Sciatic nerve (tissue), 2 donors: ENCODE measurements at regions not wholly inside any gene's neighbourhood (a gene's known extent, or its start where the extent isn't known, plus 50 kb on each side); places are given as distances from the start of the nearest gene placed in this dataset.

Source experiments
- ATAC-seq: fragments of 200-7000 bp; cut with Tn5 transposase; one replicate; pipeline ENCODE4 v1.9.1; 2020; ENCODE audit warnings: mild to moderate bottlenecking, moderate library complexity
- DNase-seq: peaks from one replicate; pipeline ENCODE4 v3.0.0-alpha.2; 2020; ENCODE audit warnings: low spot score
- intact Hi-C: fragments of 100-400 bp; cut with DNase I; formaldehyde crosslinking; loops from one replicate; pipeline ENCODE4 v1.14.2; 2022
- donor health status: DM: no; HTN: no; CAD: no.
- donor health status: DM: no; HTN: no; CAD: no.

DNA sequence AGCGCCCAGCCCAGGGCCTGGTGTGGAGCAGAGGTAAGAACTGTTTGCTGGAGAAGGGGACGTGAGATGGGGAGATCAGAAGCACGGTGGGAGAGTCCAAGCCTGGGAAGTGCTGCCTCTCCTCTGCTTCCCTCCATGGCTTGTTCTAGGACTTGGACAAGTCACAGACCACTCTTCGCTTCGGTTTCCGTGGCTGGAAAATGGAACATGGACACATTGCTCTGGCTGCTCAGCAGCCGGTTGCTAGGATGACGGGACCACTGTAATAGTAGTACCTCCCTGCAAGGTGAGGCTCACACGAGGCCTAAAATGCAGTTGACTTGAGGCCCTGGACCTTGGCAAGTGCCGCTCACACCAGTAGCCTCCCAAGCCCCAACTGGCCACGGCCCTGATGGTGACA, 175.8 kb upstream of the FSTL4 start:
- ATAC-seq (no peak), DNase-seq (no peak)
- intact Hi-C loops: no loop called here

DNA sequence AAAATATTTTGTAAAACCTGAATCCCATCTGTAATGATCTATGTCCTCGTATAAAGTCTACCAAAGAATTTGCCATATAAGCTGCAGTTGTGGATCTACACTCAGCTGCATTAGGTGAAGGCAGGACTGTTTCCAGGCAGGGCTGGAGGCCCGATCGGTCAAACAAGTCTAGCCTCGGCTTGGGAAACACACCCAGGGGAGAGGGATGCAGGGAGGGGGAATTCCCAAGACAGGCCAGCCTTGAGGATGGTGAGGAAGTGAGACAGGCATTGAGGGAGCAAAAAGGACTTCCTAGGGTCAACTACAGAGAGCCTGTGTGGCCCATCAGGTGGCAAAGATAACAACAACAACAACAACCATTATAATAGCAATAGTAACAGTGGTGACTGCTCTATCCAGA, 174.1 kb upstream of the FSTL4 start:
- intact Hi-C loops: no loop called here

DNA sequence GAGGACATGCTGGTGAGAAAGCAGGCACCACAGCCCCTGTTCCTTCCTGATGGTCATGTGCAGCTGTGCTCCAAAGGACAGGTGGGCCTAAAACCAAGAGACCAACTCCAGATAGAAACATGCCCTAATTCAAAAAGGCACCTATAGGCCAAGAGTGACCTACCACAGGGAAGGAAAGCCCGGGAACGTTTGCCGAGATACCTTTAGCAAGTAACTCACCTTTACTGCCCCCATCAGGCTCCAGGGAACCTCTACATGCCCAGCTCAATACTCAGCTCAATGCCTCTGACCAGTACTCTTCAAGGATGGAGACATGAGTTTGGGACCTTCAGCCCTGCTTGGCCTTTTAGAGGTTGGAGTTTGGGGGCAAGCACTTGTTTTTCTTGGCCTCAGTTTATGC, 172.8 kb upstream of the FSTL4 start:
- ATAC-seq (no peak), DNase-seq (no peak)
- intact Hi-C loops: no loop called here

More for the DNA sequence above, 174.1 kb upstream of the FSTL4 start:
- DNase-seq (no peak), ATAC-seq (no peak)

DNA sequence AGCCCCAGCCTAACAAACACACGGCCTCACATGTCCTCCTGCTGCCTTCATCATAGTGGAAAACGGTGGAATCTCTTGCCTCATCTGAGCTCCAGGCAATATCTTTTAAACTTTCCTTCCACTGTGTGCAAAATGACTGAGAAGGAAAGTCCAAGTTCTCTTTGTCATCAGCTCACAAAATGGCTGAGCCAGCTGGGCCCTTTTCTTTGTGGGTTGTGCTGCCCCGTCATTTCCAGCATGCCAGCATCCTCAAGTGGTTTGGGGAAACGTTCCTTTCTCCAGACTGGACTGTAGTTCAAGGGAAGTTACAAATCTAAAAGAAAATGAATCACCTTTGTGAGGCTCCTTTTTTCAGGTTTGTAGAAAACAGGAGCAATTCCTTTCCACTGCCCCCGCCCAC, 171.1 kb upstream of the FSTL4 start:
- ATAC-seq: no peak
- intact Hi-C loops: no loop called here
- DNase-seq: no peak

DNA sequence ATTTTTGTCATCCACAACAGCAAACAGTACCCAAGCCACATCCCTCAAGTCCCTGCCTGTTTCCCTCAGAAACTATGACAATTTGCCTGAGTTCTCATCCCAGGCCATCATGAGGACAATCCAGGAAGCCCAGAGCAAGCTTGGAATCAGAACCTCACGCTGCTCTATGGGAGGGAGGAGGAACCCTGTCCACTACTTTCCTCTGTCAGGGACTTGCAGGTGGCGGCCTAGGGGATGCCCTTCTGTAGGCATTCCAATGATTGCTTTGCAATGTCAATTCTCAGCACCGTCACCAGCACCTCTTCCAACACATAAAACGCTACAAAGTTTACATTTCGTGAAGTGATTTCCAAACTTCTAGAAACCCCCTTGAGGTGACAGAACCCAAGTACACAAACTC, 170.4 kb upstream of the FSTL4 start:
- no peak for ATAC-seq
- intact Hi-C loops: no loop called here
- no peak for DNase-seq

DNA sequence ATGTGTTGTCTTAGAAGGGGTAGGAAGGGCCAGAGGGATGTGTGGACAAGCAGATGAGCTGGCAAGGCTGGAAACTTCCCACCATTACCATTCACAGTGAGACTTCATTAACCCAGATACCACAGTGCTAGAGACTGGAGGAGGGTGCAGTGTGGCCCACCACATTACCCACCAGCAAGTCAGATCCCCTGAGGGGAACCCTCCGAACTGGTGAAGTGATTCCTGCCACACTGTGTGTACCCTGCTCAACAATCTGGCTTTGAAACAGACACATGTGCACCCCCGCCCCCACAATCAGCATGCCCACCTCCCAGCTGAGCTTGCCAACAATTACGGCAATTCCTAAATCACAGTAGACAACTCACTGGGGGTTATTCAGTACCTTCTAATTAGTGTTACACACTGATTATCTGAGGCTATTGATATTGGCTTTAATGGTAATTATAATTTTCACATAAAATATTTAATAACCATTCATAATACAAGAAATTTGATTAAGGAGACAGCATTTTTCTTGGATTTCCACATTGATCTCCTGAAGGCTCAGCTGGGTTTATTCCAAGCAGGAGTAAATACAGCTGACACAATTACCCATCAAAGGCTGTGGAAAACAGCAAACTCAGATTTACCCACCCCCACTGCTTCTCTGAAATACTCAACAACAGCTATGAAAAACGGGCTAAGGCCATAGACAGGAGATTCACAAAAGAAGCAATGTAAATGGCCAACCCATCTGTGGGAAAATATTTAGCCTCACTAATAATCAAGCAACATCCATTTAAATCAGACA, 169.3 kb upstream of the FSTL4 start:
- DNase-seq: no peak
- intact Hi-C loops: no loop called here
- no peak for ATAC-seq

DNA sequence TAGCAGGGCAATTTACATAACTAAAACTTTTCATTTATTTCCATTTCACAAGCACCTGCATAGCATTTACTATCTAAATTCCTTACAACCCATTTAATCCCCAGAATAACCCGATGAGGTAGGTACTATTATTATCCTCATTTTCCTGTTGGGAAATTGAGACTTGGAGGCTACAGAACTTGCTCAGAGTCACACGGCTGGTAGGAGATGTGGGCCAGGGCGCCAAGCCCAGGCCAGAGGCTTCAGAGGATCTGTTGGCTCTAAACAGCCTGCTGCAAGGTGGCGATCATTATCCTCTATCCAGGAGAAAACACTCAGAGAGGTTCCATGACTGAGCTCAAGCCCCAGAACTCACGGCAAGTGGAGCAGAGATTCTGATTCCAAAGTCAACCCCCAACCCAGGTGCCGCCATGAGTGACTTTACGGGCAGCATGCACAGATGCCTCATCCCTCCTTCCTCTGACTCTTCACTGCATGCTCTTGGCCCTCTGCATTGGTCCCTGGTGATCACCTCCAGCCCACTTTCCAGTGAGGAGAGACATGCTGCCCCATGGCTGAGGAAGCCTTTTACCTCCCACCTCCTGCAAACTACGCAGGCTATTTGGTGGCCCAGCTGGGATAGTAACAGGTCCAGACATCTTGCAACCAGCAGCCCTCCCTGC, 168.4 kb upstream of the FSTL4 start:
- no peak for DNase-seq
- intact Hi-C loops: no loop called here
- ATAC-seq: no peak

DNA sequence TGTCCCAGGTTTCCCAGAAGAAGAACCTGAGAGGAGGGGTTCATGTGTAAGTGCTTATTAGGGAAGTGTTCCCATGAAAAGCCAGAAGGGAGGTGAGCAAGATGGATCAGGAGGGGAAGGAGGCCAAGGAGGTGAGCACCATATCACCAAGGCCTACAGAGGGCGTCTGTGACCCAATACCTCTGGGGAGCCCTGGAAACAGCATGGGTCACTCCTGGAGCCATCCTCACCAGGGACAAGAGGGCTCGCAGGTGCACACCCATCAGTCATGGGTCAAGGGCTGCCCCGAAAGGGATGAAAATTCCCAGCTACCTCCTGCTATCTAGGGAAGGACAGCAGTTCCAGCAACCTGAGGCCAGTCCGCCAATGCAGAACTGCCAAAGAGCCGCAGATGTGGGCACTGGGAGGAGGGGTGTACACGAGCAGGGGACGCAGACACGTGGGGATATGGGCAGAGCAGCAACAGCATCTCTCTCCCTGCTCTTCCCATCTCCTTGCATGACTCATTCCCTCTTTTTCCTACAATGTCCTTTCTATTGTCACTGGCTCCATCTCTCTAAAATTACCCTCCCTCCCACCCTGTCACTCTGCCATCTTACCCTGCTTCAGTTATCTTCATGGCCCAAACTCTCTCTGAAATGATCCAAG, 167.6 kb upstream of the FSTL4 start:
- ATAC-seq (no peak), DNase-seq (no peak)
- intact Hi-C loops: no loop called here

DNA sequence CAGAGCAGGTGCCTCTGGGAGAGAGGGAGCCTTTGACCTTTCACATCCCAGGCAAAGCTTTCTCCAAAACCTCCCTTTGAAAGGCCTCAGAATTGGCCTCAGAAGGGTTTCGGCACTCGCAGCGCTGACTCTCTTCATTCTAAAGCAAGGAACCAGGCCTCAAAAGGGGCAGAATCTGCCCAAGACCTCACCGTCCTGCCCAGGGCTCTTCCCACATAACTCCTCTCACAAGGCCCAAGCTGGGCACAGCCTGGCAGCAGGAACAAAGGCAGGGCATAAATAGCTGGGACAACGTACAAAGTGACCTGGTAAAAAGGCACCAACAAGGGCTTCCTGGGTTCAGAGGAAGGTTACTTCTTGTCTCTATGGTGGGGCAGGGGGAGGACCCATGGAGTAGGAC, 166.3 kb upstream of the FSTL4 start:
- ATAC-seq: no peak
- intact Hi-C loops: no loop called here
- DNase-seq: no peak

DNA sequence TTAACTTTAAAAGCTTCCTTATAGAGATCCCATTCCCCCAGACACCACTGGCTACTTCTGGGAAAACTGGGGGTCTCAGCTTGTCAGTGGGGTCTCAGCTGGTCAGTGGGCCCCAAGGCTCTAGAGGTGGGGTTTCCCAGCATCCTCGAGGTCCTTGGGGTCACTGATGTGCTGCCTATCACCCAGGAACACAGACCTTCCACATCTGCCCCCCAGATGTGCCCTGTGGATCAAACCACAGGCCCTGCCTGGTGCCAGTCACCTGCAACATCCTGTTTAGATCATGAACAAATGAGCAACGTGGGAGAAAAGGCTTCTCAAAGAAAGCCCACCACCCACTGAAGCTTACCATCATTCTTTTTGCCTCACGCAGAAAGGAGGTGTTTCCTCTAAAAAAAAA, 165.6 kb upstream of the FSTL4 start:
- no peak for DNase-seq
- intact Hi-C loops: no loop called here
- ATAC-seq: no peak

DNA sequence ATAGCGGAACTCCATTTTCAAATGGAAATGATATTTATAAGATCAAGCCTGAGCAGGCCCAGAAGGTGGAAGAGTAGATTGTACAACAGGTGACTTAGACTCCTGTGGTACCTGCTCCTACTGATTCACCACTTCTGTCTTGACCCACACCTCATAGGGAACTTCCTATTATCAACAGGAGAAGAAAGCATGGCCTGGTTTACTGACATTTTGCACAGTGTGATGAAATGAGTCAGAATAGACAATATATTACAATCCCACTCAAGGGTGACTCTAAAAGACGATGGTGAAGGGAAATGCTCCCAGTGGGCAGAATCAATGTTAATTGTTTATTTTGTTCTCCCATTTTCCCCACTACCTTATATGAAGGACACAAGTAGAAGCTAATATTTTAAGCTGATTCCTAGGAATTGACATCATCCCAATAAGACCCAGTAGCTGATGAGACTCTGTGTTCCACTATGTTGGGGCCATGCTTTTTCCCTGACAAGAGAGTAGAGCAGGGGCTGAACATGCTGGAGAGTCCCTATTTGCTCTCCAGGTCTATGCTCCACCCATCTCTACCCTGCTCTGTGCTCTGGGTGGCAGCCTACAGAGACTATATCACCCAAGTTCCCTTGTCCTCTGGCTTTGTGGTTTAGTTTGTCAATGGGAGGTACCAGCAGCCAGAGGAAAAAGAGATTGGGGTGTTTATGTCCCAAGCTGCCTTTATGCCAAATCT, 163.4 kb upstream of the FSTL4 start:
- intact Hi-C loops: no loop called here
- ATAC-seq: no peak
- DNase-seq: no peak

DNA sequence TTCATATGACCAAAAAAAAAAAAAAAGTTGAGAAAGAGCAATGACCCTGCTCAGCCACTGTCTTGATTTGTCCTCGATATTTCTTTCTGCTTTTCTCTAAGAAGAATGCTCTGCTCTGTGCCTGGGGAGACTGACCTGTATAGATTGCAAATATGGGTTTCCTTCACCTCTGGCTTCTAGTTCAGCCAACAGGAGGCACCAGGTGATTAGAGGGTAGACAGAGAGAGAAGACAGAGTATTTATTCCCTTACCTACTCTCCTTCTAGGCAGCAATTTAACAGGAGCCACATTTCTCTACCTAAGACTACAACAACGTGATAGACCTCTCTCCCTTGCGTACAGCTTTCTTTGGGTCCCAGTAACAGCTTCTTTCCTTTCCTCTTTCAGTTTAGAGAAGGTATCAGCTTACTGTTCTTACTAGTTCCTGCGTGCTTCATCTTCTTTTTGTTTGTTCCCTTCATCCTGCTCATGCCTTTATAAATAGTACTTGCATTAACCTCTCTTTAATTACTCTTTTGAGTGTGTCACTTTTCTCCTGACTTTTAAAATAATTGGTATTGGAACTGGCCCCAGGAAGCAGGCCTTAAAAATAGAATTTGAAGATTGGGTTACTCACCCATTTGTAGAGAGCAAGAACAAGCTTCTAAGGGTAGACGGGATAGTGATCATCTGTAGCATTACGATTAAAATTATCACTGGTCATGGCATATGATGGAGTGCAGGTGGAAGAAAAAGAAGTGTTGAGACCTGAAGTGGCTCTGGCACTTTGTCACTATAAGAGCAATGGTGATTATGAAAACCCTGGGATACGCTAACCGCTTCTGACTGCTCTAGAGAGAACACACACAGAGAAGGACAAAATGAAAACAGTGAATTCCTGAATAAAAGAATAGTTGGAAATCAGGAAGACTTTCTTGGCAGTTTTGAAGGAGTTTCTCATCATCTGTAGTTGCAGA, 161.2 kb upstream of the FSTL4 start:
- ATAC-seq: no peak
- no peak for DNase-seq
- intact Hi-C loops: no loop called here

DNA sequence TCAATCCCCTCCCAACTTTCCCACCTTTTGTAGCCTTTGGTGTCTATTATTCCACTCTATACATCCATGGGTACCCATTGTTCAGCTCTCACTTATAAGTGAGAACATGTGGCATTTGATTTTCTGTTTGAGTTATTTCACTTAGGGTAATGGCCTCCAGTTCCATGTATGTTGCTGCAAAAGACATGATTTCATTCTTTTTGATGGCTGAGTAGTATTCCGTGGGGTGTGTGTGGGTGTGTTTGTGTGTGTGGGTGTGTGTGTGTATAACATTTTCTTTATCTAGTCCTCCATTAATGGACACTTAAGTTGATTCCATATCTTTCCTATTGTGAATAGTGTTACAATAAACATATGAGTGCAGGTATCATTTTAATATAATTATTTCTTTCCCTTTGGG, 157.5 kb upstream of the FSTL4 start:
- no peak for DNase-seq
- intact Hi-C loops: no loop called here

DNA sequence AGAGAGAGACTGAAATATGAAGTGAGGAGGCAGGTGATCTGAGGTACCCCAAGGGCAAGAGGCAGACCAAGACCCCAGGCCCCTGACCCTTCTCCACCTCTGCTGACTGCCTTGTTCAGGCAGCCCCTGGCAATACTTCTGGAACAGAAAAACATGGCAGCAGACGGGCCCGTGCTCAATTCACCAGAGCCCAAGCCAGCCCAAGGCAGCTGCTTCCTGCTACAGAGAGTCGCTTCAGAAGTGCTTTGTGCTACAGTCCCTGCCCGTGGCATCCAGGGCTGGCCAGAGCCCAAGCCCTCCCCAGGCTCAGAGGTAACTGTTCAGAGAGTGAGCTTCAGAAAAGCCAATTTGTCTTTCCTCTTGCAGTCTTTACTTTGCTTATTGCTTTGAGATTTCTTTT, 151.4 kb upstream of the FSTL4 start:
- intact Hi-C loops: no loop called here
- DNase-seq: no peak
- no peak for ATAC-seq

More for the DNA sequence above, 157.5 kb upstream of the FSTL4 start:
- ATAC-seq: no peak

DNA sequence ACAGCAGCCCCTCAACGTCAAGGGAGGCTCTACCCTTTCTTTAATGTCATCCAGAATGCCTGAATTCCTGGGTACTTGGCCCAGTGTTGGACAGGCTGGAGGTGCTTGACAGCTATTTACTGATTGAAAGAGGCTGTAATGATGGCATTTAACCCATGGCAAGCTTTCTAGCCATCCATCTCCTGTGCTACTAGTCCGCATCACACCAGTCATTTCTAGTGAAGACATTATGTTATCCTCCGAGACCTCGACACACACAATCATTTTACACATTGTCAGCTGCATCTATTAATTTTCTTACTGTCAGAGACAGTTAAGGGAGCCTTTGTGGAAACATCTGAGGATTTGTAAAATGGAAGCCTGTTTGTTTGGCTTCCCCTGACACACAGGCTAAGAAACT, 149.3 kb upstream of the FSTL4 start:
- ATAC-seq (no peak), DNase-seq (no peak)
- intact Hi-C loops: no loop called here

DNA sequence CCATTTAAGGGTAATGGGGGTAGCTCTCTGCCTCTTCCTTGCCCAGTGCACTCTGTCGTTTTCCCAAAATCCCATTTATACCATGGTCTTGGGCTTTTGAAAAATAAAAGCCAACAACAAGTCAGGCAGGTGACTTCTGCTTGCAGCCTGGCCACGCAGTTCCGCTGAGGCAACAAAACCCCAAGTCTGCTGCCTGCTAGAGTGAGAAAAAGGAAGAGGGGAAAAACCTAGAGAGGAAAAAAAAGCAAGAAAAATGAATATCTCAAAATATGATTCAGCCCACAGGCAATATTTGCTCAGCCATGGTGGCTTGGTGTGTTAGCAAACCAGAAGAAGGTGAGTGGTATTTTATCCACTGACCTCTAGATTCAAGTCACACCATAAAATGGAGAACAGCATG, 148.2 kb upstream of the FSTL4 start:
- no peak for DNase-seq
- no peak for ATAC-seq
- intact Hi-C loops: no loop called here

DNA sequence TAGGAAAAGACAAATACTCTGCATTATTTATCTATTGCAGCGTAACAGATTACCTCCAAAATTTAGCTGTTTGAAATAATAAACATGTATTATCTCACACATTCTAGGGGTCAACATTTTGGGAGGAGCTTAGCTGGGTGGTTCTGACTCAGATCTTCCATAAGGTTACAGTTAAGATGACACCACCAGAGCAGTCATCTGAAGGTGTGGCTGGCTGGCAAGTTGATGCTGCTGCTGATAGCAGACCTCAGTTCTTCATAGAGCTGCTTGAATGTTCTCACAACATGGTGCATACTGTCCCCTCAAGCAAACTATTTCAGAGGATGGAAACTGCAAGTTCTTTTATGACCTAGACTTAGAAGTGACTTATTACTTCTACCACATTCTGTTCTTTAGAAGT, 146.3 kb upstream of the FSTL4 start:
- DNase-seq (no peak), ATAC-seq (no peak)
- intact Hi-C loops: no loop called here

DNA sequence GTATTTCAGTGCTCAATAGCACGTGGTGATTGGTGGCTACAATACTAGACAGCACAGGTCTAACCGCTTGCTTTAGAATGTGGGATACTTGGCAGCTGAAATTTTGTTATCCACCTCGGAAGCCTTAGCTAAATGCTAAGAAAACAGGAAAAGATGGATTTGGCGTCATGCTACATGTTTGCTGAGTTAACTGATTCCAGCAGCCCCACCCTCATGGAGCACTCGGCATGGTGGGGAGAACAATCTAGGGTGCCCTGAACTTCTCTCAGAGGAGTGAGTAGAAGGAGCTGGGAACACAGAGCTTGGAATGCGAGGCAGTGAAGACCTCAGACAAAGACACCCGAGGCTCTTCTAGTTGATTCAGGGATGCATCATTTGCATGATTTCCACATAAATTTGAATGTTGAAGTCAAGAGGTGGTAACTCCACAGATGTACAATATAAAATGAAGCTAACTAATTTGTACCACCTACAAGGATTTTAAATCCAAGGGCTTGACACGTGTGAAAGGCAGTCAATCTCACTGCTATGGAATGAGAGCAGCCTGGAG, 145.1 kb upstream of the FSTL4 start:
- DNase-seq (no peak), ATAC-seq (no peak)
- intact Hi-C loops: no loop called here

DNA sequence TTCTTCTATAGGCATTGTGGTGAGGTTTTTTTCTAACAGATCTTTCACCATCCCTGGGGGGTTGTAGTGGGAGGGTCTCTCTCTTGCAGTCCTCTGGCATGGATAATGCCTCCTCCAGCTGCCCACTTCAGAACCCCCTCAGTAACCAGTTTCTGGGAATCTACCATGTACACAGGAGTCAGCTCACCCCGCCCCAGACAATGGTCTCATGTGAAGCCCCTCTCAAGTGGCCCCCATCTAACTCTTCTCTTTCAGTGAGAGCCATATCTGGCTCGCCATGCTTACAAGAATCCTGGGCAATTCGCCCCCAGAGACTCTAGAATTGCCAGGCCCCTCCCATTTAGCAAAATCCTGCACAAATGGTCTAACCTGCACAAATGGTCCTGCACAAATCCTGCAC, 144.4 kb upstream of the FSTL4 start:
- intact Hi-C loops: no loop called here
- no peak for DNase-seq
- ATAC-seq: no peak
